AG09309 (cell line): ENCODE measurements at regions not wholly inside any gene's neighbourhood (a gene's known extent, or its start where the extent isn't known, plus 50 kb on each side); places are given as distances from the start of the nearest gene placed in this dataset.

ENCODE experiments used
- DNase-seq: peaks from one replicate; pipeline ENCODE4 v3.0.0-alpha.2; 2010; ENCODE audit warnings: low read depth
- H3K4me3 ChIP-seq: 2 replicates; pipeline ENCODE4 v1.5.1; 2011; ENCODE audit warnings: mild to moderate bottlenecking, low read depth, low read length, moderate library complexity; ENCODE audit not compliant: control insufficient read depth
- TF ChIP-seq, protein P1 (sequence below): IDR thresholded peaks from 2 replicates; pipeline ENCODE4 v1.5.1; 2011; ENCODE audit warnings: mild to moderate bottlenecking, low read depth, low read length, inconsistent platforms; ENCODE audit not compliant: insufficient read depth, control insufficient read depth; ENCODE audit errors: missing control alignments

DNA sequence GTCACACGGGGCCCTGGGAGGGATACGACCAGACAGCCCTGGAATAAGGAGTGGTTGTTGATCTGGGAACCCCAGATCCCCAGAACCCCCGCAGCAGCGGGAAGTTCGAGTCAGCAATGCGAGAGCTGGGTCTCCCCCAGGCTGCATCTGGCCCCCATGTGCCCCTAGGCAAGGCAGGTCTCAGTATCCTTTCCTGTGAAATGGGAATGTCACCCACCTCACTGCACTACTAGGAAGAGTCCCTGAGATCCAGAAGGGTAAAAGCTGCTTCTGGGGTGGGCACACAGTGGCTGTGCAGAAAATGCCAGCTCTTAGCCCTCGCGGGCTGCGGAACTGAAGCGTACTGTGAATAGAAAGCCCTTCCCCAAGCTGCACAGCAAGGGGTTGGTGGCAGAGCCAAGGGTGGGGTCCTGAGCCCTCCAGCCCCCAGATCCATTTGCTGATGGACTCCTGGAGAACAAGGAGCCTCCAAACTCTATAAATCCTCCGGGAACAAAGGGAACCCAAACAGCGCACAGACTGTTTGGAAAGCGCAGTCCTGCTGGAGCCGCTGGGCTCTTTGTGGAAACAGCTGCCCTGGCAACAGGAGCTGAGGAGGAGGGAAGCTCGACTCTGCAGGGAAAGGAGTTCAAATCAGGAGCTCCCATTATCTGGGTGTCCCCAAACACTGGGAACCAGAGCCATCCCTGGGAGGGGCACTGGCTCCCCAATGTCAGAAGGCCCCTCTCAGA is 68.2 kb upstream of the SHISAL1 start:
- no peak for DNase-seq
- H3K4me3 ChIP-seq: no peak overlapping the region
- TF ChIP-seq, protein P1, sequence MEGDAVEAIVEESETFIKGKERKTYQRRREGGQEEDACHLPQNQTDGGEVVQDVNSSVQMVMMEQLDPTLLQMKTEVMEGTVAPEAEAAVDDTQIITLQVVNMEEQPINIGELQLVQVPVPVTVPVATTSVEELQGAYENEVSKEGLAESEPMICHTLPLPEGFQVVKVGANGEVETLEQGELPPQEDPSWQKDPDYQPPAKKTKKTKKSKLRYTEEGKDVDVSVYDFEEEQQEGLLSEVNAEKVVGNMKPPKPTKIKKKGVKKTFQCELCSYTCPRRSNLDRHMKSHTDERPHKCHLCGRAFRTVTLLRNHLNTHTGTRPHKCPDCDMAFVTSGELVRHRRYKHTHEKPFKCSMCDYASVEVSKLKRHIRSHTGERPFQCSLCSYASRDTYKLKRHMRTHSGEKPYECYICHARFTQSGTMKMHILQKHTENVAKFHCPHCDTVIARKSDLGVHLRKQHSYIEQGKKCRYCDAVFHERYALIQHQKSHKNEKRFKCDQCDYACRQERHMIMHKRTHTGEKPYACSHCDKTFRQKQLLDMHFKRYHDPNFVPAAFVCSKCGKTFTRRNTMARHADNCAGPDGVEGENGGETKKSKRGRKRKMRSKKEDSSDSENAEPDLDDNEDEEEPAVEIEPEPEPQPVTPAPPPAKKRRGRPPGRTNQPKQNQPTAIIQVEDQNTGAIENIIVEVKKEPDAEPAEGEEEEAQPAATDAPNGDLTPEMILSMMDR: no peak

DNA sequence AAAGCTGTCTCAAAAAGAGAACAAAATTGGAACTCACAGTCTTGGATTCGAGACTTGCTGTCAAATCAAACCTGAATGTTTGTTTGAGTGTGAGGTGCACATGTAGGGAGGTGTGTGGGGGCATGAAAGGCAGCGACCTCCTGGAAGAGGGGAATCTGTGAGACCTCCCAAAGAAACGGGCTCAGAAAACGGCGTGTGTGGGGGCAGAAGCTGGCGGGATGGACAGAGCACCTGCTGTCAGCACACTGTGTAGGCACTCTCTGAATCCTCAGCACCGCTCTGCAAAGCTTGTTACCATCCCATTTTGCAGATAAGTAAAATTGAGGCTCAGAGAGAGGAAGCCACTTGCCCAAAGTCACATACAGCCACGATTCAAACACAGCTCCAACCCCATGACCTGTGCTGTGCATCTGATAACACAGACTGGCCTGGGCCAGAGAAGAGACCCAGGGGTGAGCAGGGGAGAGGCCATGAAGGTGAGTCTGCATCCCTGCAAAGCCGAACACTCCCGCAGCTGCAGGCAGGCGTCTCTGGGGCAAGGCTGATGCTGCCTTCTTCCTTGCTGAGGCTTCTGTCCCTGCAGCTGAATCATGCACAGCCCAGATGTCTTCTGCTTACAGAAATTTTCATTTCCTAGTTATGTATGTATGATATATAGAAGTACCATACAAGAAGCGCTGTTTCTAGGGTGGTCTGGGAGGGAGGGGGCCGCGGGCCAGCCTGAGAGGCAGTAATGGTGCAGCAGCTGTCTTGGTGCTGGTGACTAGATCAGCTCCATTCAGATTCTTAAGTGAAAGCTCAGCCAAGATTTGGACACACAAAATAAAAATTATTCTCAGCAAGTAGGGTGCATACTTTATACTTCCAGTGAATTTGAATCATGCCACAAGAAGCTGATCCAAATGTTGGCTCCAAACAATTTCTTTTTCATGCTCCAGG is 67.3 kb upstream of the SHISAL1 start:
- H3K4me3 ChIP-seq: no peak overlapping the region
- TF ChIP-seq, protein P1: no peak
- no peak for DNase-seq

DNA sequence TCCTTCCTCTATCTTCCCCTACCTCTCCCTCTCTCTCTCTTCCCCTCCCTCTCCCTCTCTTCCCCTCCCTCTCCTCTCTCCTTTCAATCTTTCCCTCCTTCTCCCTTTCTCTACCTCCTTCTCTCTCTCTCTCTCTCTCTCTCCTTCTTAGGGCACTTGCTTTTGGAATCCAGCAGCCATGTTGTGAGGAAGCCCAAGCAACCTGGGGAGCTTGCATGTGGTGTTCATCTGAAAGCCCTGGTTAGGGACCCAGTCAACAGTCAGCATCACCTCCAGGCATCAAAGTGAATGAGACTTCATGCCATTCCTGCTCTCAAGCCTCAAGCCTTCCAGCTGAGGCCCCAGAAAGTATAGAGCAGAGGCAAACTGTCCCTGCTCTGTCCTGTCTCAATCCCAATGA is 65.6 kb upstream of the SHISAL1 start:
- H3K4me3 ChIP-seq: no peak overlapping the region
- DNase-seq: no peak
- TF ChIP-seq, protein P1: no peak

DNA sequence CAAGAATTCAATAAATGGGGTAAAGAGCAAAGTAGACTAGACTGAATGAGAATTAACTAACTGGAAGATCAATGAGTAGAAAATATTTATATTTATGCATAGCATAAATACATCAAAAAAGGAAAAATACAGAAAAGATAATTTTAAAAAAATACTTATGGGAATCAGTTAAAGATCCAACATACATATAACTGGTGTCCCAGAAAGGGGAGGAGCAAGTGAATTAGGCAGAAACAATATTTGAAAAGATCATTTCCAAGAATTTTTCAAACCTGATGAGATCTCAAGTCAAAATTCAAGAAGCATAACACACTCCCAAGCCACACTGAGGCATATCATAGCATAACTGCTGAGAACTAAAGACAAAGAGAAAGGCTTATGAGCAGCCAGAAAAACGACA is 62.7 kb upstream of the SHISAL1 start:
- H3K4me3 ChIP-seq: no peak overlapping the region
- TF ChIP-seq, protein P1: no peak
- no peak for DNase-seq

DNA sequence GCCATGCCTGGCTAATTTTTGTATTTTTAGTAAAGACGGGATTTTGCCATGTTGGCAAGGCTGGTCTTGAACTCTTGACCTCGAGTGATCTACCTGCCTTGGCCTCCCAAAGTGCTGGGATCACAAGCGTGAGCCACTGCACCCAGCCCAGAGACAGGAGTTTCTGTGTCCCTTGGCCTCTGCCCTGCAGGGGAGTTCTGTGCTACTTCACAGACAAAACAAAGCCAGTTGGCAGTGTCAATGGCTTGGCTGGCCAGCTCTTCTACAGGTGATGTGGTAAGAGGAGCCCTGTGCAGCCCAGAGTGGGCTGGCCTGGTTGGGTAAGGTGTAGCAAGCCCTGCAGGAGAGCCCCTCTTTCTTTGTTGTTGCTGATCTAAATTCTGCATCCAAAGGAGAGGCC is 60.5 kb upstream of the SHISAL1 start:
- DNase-seq: no peak
- H3K4me3 ChIP-seq: no peak overlapping the region
- TF ChIP-seq, protein P1: no peak

DNA sequence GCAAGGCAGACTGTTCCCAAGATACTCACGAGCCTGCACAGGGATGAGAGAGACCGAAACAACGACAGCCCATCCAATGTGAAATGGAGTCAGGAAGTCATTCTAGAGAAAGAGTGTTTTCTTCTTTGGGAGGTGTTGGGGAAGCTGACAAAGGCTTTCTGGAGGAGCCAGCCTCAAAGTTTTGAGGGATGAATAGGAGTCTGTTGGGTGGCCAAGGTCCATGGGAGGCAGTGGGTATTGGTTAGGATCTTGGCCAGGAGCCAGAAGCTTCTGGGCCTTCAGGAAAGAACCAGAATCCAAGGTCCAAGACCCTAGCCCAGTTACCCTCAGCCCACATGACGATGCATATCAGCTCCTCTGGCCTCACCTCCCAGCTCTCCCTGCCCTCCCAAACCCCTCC is 59.9 kb upstream of the SHISAL1 start:
- H3K4me3 ChIP-seq: no peak overlapping the region
- TF ChIP-seq, protein P1: no peak

More for the DNA sequence above, 59.9 kb upstream of the SHISAL1 start:
- DNase-seq: no peak
